A673 (cell line): ENCODE measurements at regions not wholly inside any gene's neighbourhood (a gene's known extent, or its start where the extent isn't known, plus 50 kb on each side); places are given as distances from the start of the nearest gene placed in this dataset.

Source experiments
- BruUV-seq: library from RNA; stranded (reverse); fragments of 400-500 nt; replicated peaks from 2 replicates; lab custom pipeline; 2021; lab: Mats Ljungman, UMichigan
- CTCF ChIA-PET: fragments of 300-600 bp; sonication (Branson Sonifier 250); formaldehyde crosslinking; loops from one replicate; lab custom pipeline; 2022; ENCODE audit warnings: antibody characterized with exemption; lab: Charles Lee
- POLR2A ChIA-PET: fragments of 300-600 bp; sonication (Branson Sonifier 250); formaldehyde crosslinking; loops from one replicate; lab custom pipeline; 2022; ENCODE audit warnings: antibody characterized with exemption; ENCODE audit not compliant: low non-redundant PET; lab: Charles Lee
- DNase-seq: peaks from one replicate; pipeline ENCODE4 v3.0.0-alpha.2; 2015; ENCODE audit warnings: low spot score
- H3K27ac ChIP-seq: fragments of 200-600 bp; sonication (generic); 2 replicates; pipeline ENCODE4 v1.5.1; 2016; ENCODE audit warnings: mixed run types, low read depth, mild to moderate bottlenecking, mixed read lengths, antibody characterized with exemption, low read length; ENCODE audit not compliant: poor library complexity, severe bottlenecking
- H3K27me3 ChIP-seq: fragments of 200-600 bp; sonication (generic); replicated peaks from 2 replicates; pipeline ENCODE4 v1.6.1; 2017; ENCODE audit warnings: mixed run types, low read depth, mild to moderate bottlenecking, mixed read lengths, antibody characterized with exemption, low read length; ENCODE audit not compliant: insufficient read depth, poor library complexity
- H3K36me3 ChIP-seq: fragments of 200-600 bp; sonication (generic); 2 replicates; pipeline ENCODE4 v1.6.1; 2016; ENCODE audit warnings: mixed run types, mild to moderate bottlenecking, mixed read lengths, antibody characterized with exemption, low read length; ENCODE audit not compliant: insufficient read depth, poor library complexity, severe bottlenecking
- H3K4me1 ChIP-seq: fragments of 200-600 bp; sonication (generic); 2 replicates; pipeline ENCODE4 v1.6.1; 2017; ENCODE audit warnings: mixed run types, mild to moderate bottlenecking, mixed read lengths, antibody characterized with exemption, low read length; ENCODE audit not compliant: insufficient read depth, poor library complexity, severe bottlenecking
- H3K4me3 ChIP-seq: fragments of 200-600 bp; sonication (generic); 2 replicates; pipeline ENCODE4 v1.5.1; 2016; ENCODE audit warnings: low read depth, mixed run types, mild to moderate bottlenecking, mixed read lengths, low read length; ENCODE audit not compliant: poor library complexity, severe bottlenecking
- H3K9me3 ChIP-seq: fragments of 200-600 bp; sonication (generic); 2 replicates; pipeline ENCODE4 v1.6.1; 2016; ENCODE audit warnings: mixed run types, low read depth, mild to moderate bottlenecking, mixed read lengths, antibody characterized with exemption, low read length; ENCODE audit not compliant: poor library complexity, severe bottlenecking
- CTCF ChIP-seq: fragments of 300-800, 200-600 bp; sonication (generic); conservative IDR thresholded peaks from 2 replicates; pipeline ENCODE4 v1.5.1; 2017; ENCODE audit warnings: low read depth, mild to moderate bottlenecking, antibody characterized with exemption, low read length, moderate library complexity, mixed read lengths
- EZH2 ChIP-seq: fragments of 200-600 bp; sonication (generic); IDR thresholded peaks from 2 replicates; pipeline ENCODE4 v1.6.1; 2017; ENCODE audit warnings: borderline replicate concordance, low read depth, mild to moderate bottlenecking, mixed read lengths, antibody characterized with exemption, low read length; ENCODE audit not compliant: poor library complexity, severe bottlenecking
- intact Hi-C: fragments of 100-400 bp; cut with micrococcal nuclease; formaldehyde crosslinking; loops from one replicate; pipeline ENCODE4 v1.10.0; 2022; ENCODE audit not compliant: unreplicated experiment

GRCh38 chr6:63447134-63447533, 125.1 kb upstream of the LOC128125822 start:
- Histone ChIP-seq H3K27ac (no peak overlapping the region), H3K4me3 (no peak overlapping the region), H3K27me3 (no peaks in the 10 kb centered on the region), H3K9me3 (no peaks in the 10 kb centered on the region), H3K4me1 (no peaks in the 10 kb centered on the region), H3K36me3 (no peaks in the 10 kb centered on the region)
- no peak for TF ChIP-seq EZH2
- no peak for TF ChIP-seq CTCF
- CTCF ChIA-PET = no interaction called here
- POLR2A ChIA-PET = no interaction called here
- BruUV-seq = no TSS peak
- intact Hi-C loops = no loop called here
- DNase-seq = no peak

GRCh38 chr6:63448229-63448628, 124.1 kb upstream of the LOC128125822 start:
- H3K36me3 ChIP-seq = no peaks in the 10 kb centered on the region
- H3K4me1 ChIP-seq = no peaks in the 10 kb centered on the region
- H3K9me3 ChIP-seq = no peaks in the 10 kb centered on the region
- ChIA-PET CTCF (no interaction called here), POLR2A (no interaction called here)
- H3K27ac ChIP-seq = no peak overlapping the region
- BruUV-seq = no TSS peak
- H3K4me3 ChIP-seq = no peak overlapping the region
- no peaks in the 10 kb centered on the region for H3K27me3 ChIP-seq
- intact Hi-C loops = no loop called here
- TF ChIP-seq EZH2 (no peak), CTCF (no peak)
- DNase-seq = no peak

GRCh38 chr6:63449714-63450113, 122.6 kb upstream of the LOC128125822 start:
- no peaks in the 10 kb centered on the region for H3K36me3 ChIP-seq
- POLR2A ChIA-PET = no interaction called here
- BruUV-seq = no TSS peak
- intact Hi-C loops = no loop called here
- no peaks in the 10 kb centered on the region for H3K9me3 ChIP-seq
- H3K27me3 ChIP-seq = no peaks in the 10 kb centered on the region
- no peak overlapping the region for H3K4me3 ChIP-seq
- no peak overlapping the region for H3K27ac ChIP-seq
- no peaks in the 10 kb centered on the region for H3K4me1 ChIP-seq
- CTCF ChIA-PET = no interaction called here
- no peak for DNase-seq
- TF ChIP-seq EZH2 (no peak), CTCF (no peak)
